Smooth muscle cell (in vitro differentiated cells): ENCODE measurements at regions not wholly inside any gene's neighbourhood (a gene's known extent, or its start where the extent isn't known, plus 50 kb on each side); places are given as distances from the start of the nearest gene placed in this dataset.
"Not testable (repeated sequence)": the region's sequence is repeated elsewhere in the genome, so short reads cannot be mapped to it uniquely, and the experiment has no call there.

Experiments used
- DNase-seq: peaks from one replicate; lab custom pipeline; 2025; ENCODE audit not compliant: unreplicated experiment; lab: John Stamatoyannopoulos, UW
- H2AFZ ChIP-seq: fragments of 200-600 bp; sonication (generic); 2 replicates; pipeline ENCODE4 v1.6.0; 2016; ENCODE audit warnings: antibody characterized with exemption, low read depth, mild to moderate bottlenecking
- H3F3A ChIP-seq: fragments of 200-600 bp; sonication (generic); 2 replicates; pipeline ENCODE4 v1.6.0; 2017; ENCODE audit warnings: antibody characterized with exemption, low read depth
- H3K27ac ChIP-seq: fragments of 200-600 bp; sonication (generic); 2 replicates; pipeline ENCODE4 v1.5.1; 2016; ENCODE audit warnings: low read depth, mild to moderate bottlenecking
- H3K27me3 ChIP-seq: fragments of 200-600 bp; sonication (generic); 2 replicates; pipeline ENCODE4 v1.6.1; 2016; ENCODE audit warnings: low read depth, mild to moderate bottlenecking
- H3K36me3 ChIP-seq: fragments of 200-600 bp; sonication (generic); 2 replicates; pipeline ENCODE4 v1.5.1; 2016; ENCODE audit warnings: low read depth
- H3K4me1 ChIP-seq: fragments of 200-600 bp; sonication (generic); 2 replicates; pipeline ENCODE4 v1.5.1; 2016; ENCODE audit warnings: low read depth
- H3K4me2 ChIP-seq: fragments of 200-600 bp; sonication (generic); 2 replicates; pipeline ENCODE4 v1.6.0; 2016; ENCODE audit warnings: mild to moderate bottlenecking
- H3K4me3 ChIP-seq: fragments of 200-600 bp; sonication (generic); 2 replicates; pipeline ENCODE4 v1.5.1; 2016; ENCODE audit warnings: mild to moderate bottlenecking
- H3K79me2 ChIP-seq: fragments of 200-600 bp; sonication (generic); 2 replicates; pipeline ENCODE4 v1.6.0; 2016; ENCODE audit warnings: low read depth, mild to moderate bottlenecking
- H3K9ac ChIP-seq: fragments of 200-600 bp; sonication (generic); 2 replicates; pipeline ENCODE4 v1.6.0; 2016; ENCODE audit warnings: low read depth
- H3K9me3 ChIP-seq: fragments of 200-600 bp; sonication (generic); replicated peaks from 2 replicates; pipeline ENCODE4 v1.5.1; 2016; ENCODE audit warnings: low read depth
- H4K20me1 ChIP-seq: fragments of 200-600 bp; sonication (generic); 2 replicates; pipeline ENCODE4 v1.6.0; 2016; ENCODE audit warnings: low read depth
- CTCF ChIP-seq: fragments of 200-600 bp; sonication (generic); IDR thresholded peaks from 2 replicates; pipeline ENCODE4 v1.5.1; 2017; ENCODE audit warnings: borderline replicate concordance, mild to moderate bottlenecking, antibody characterized with exemption; ENCODE audit not compliant: insufficient read depth, poor library complexity, severe bottlenecking
- WGBS: methylation state at CpG from one replicate; pipeline ENCODE4 v1.1.7; 2016; ENCODE audit warnings: low lambda C conversion rate; 5-methylcytosine and 5-hydroxymethylcytosine counted together

- no peaks in the 10 kb centered on the region for H3K27me3 ChIP-seq
- no peak overlapping the region for H3K4me2 ChIP-seq
- no peak for DNase-seq
- no peak overlapping the region for H3K27ac ChIP-seq
- no peak overlapping the region for H3K4me3 ChIP-seq
- H4K20me1 ChIP-seq: no peaks in the 10 kb centered on the region
- no peak overlapping the region for H2AFZ ChIP-seq
- no peaks in the 10 kb centered on the region for H3K36me3 ChIP-seq
- H3K9me3 ChIP-seq: no peaks in the 10 kb centered on the region
- no peak overlapping the region for H3K9ac ChIP-seq
- 69% methylated on average over 1 of the region's 1 CpG for whole genome bisulfite sequencing
- TF ChIP-seq CTCF: no peak
- no peaks in the 10 kb centered on the region for H3K4me1 ChIP-seq
- no peaks in the 10 kb centered on the region for H3F3A ChIP-seq
- no peaks in the 10 kb centered on the region for H3K79me2 ChIP-seq
Measured at GRCh38 chr13:82467626-82468025, 1414.6 kb downstream of the SLITRK1 start.

GRCh38 chr13:82459575-82459974 is 1422.7 kb downstream of the SLITRK1 start:
- H3K9me3 ChIP-seq, H4K20me1 ChIP-seq, H3K4me2 ChIP-seq, H3K79me2 ChIP-seq, H3K36me3 ChIP-seq, H3F3A ChIP-seq, H3K9ac ChIP-seq, H3K4me3 ChIP-seq, H2AFZ ChIP-seq, H3K27me3 ChIP-seq, H3K27ac ChIP-seq, DNase-seq, H3K4me1 ChIP-seq: not testable (repeated sequence)
- WGBS: 96% methylated on average over 4 of the region's 4 CpGs

- H3K4me1 ChIP-seq: no peaks in the 10 kb centered on the region
- no peaks in the 10 kb centered on the region for H3K27me3 ChIP-seq
- H3K36me3 ChIP-seq: no peaks in the 10 kb centered on the region
- WGBS: 92% methylated on average over 13 of the region's 13 CpGs
- no peak overlapping the region for H3K4me3 ChIP-seq
- no peak overlapping the region for H3K27ac ChIP-seq
- no peaks in the 10 kb centered on the region for H3F3A ChIP-seq
- H4K20me1 ChIP-seq: no peaks in the 10 kb centered on the region
- no peak overlapping the region for H2AFZ ChIP-seq
- H3K9ac ChIP-seq: no peak overlapping the region
- no peak for TF ChIP-seq CTCF
- H3K9me3 ChIP-seq: no peaks in the 10 kb centered on the region
- H3K79me2 ChIP-seq: no peaks in the 10 kb centered on the region
- no peak for DNase-seq
- H3K4me2 ChIP-seq: no peak overlapping the region
Measured at GRCh38 chr13:82458169-82458568, 1424.1 kb downstream of the SLITRK1 start.

GRCh38 chr13:82457548-82457947 is 1424.7 kb downstream of the SLITRK1 start:
- H4K20me1 ChIP-seq, H3K79me2 ChIP-seq, H3K4me1 ChIP-seq, H3K27ac ChIP-seq, H3K4me2 ChIP-seq, H3K36me3 ChIP-seq, H3F3A ChIP-seq, H3K27me3 ChIP-seq, H3K4me3 ChIP-seq, DNase-seq, H3K9me3 ChIP-seq, H3K9ac ChIP-seq, H2AFZ ChIP-seq: not testable (repeated sequence)
- WGBS: 97% methylated on average over 13 of the region's 13 CpGs

- WGBS: 88% methylated on average over 1 of the region's 1 CpG
- H3K9ac ChIP-seq: no peak overlapping the region
- H2AFZ ChIP-seq: no peak overlapping the region
- DNase-seq: no peak
- H3K27me3 ChIP-seq: no peaks in the 10 kb centered on the region
- no peaks in the 10 kb centered on the region for H3F3A ChIP-seq
- no peaks in the 10 kb centered on the region for H3K36me3 ChIP-seq
- H3K9me3 ChIP-seq: no peaks in the 10 kb centered on the region
- H4K20me1 ChIP-seq: no peaks in the 10 kb centered on the region
- H3K4me3 ChIP-seq: no peak overlapping the region
- no peak overlapping the region for H3K4me2 ChIP-seq
- no peak for TF ChIP-seq CTCF
- H3K79me2 ChIP-seq: no peaks in the 10 kb centered on the region
- no peak overlapping the region for H3K27ac ChIP-seq
- no peaks in the 10 kb centered on the region for H3K4me1 ChIP-seq
Measured at GRCh38 chr13:82447416-82448077, 1434.7 kb downstream of the SLITRK1 start.
